Stimulated activated naive CD8-positive, alpha-beta T cell treated with anti-CD3 and anti-CD28 coated beads, Interleukin-15, Interleukin-2, amounts not matched to agents 100 U/mL and 50 U/mL, for 24 hours (primary cell): ENCODE measurements at regions not wholly inside any gene's neighbourhood (a gene's known extent, or its start where the extent isn't known, plus 50 kb on each side); places are given as distances from the start of the nearest gene placed in this dataset.
A peak's percentile ranks its signal among the peaks of the same experiment; 100 is the strongest.
"Not testable (repeated sequence)": the region's sequence is repeated elsewhere in the genome, so short reads cannot be mapped to it uniquely, and the experiment has no call there.

Experiments used
- ATAC-seq: fragments of 150-1000 bp; cut with Tn5 transposase; one replicate; pipeline ENCODE4 v1.10.0; 2021
- DNase-seq: peaks from one replicate; pipeline ENCODE4 v3.0.0; 2021

DNA sequence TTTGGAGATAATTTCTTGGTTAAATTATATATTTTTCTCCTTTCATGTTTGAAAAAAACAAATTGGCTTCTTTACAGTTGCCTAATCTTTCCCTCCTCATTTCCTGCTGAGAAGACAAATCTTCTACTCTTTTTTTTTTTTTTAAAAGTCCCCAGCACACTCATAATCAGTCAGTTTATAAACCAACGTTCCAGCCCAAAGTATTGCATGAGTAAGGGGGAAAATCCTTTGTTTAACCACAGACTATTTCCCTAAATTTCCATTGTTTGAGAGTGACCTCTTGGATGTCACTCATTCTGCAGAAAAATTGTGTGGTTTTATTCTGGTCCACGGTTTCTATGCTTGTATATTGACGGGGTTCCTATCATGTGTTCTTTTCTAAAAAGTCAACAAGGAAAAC lies 55.1 kb upstream of the TLR4 start:
- no peak for ATAC-seq
- no peak for DNase-seq

- ATAC-seq (no peak), DNase-seq (no peak)
Observed at GRCh38 chr9:117644932-117645636, 59.1 kb upstream of the TLR4 start.

- DNase-seq (peak; percentile 62), ATAC-seq (no peak)
Observed at GRCh38 chr9:117644133-117644931, 59.9 kb upstream of the TLR4 start.

- DNase-seq, result no peak
Observed at GRCh38 chr9:117643288-117643654, 60.9 kb upstream of the TLR4 start.

GRCh38 chr9:117642571-117643287 lies 61.5 kb upstream of the TLR4 start:
- DNase-seq, result not testable (repeated sequence)

More at GRCh38 chr9:117643288-117643654, 60.9 kb upstream of the TLR4 start:
- no peak for ATAC-seq

DNA sequence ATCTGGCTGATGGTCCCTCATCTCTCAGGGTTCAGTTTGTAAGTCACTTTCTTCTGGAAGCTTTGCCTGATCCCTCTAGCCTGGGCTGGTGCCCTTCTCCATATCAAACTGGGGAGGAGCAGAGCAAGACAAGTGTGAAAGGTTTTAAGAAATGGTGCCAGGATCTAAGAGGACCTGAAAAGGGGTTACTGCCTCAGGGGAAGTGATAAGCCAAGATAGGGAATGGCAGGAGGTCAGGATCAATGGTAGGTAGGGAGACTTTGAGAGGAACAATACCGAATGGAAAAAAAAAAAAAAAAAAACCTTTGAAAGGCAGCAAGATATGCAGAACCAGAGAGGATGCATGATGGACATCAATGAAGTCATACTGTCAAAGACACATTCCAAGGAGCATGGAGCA lies 67.5 kb upstream of the TLR4 start:
- ATAC-seq, result no peak
- no peak for DNase-seq

More at GRCh38 chr9:117642571-117643287, 61.5 kb upstream of the TLR4 start:
- ATAC-seq, result not testable (repeated sequence)

DNA sequence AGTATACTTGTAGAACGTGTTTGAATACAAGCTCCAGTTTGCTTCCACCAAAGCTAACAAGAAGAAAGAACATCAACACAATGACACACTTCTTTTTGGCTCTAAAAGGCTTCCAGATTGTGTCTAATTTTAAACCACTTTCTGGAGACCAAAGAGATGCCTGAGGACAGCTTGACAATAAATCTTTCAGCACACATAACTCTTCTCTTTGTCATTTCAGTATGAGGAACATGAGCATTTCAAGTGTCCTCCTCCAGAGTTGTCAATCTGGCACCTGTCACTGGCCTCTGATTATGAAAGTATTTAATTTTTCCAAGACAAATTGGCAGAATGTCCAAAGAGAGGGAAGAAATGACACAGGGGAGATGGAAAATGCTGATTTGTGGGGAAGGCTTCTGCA lies 79.0 kb upstream of the TLR4 start:
- no peak for DNase-seq
- no peak for ATAC-seq

DNA sequence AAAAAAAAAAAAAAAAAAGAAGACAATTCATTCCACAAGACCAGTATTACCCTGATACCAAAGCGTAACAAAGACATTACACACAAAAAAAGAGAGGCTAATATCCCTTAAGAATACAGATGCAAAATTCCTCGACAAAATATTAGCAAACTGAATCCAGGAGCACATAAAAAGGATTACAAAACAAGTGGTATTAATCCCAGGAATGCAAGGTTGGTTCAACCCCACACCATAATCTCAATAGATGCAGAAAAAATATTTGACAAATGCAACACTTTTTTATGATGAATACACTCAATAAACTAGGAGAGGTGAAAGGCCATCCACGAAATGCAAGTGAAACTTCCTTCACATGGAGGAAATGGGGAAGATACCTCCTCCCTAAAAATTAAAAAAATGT lies 80.1 kb upstream of the TLR4 start:
- DNase-seq (no peak), ATAC-seq (no peak)

DNA sequence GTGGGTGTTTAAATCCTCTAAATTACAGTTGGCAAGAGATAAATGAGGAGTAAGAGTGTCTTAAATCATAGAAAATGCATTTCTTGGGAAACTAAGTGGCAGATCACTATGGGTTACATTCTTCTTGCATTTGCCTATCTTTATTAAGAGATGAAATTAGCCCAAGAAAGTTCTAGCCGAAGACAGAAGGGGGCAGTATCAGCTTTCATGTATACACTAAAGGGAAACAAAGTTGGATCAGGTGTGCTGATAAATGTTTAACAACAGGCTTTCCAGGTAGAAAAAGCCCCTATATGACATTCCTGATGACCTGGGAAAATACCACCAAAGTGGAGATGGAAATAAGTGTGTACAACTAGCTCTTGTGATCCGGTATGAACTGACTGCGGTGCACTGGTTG lies 81.9 kb upstream of the TLR4 start:
- ATAC-seq (no peak), DNase-seq (no peak)

GRCh38 chr9:117616431-117616831 lies 87.8 kb upstream of the TLR4 start:
- ATAC-seq, result no peak
- DNase-seq, result no peak

DNA sequence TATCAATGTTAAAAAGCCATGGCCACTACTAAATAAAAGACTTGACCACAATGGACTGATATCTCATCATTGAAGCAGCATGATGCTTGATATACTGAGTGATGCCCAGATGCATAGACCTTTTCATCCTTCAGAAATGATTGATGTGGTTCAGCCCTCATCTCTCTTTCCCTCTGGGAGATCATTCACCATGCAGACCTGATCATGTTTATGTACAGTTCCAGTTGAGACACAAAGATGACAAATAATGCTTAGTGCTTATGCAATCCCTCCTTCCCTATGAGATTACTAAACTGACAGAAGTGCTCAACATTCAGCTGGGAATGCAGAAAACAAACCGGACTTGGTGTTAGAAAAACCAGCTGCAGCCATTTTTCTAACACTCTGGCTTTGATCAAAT lies 91.9 kb upstream of the TLR4 start:
- no peak for DNase-seq
- ATAC-seq, result no peak

DNA sequence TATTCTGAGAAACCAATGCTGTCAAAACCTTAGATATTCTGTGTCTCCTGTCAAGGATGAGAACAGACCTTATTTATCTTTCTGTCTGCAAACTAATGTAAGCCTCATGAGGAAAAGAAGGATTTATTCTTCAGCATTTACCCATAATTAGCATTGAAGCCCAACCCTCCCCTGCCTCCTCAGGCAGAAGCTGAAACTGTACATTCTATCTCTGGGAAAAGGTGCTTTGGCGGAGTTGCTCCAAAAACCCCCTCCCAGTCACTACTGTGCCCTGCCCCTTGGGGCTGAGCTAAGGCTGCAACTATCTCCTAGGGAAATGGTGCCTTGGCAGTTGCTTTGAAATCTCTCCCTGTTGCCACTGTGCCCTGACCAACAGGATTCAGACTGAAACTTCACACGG lies 106.2 kb upstream of the TLR4 start:
- DNase-seq, result no peak
- ATAC-seq, result no peak

DNA sequence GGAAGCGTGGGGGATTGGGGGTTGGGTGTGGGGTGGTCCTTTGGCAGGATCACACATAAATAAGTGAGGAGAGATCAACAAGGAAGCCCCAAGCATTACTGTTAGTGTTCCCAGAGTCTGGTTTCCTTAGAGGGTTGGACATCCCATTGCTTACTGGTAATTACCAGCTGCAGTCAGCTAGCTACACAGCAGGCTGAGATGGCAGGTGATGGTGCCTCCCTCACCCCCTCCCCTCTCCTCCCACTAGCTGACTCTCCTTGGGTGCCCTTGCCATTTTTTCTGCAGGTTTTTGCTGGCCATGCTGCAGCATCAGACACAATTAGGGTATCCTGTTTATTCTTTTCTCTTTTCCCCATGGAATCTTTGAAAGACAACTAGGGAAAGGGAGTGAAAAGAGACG lies 107.5 kb upstream of the TLR4 start:
- ATAC-seq, result no peak
- no peak for DNase-seq

DNA sequence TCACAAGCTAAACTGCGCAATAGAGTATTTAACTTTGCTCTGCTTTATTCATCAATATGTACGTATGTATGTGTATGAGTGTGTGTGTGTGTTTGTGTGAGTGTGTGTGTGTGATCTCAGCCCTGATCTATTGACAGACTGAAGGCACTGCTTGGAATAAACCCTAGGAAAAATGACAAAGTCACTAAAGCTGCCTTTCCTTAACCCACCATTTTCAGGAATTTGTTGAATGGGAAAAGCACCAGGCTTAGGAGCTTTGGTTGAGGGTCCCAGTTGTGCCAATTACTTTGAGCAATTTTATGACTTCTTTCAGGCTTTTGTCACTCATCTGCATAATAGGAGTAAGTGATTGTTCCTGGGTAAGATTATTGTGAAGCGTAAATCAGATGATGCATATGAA lies 108.6 kb upstream of the TLR4 start:
- DNase-seq, result no peak
- ATAC-seq, result no peak

GRCh38 chr9:117587263-117587662 lies 116.9 kb upstream of the TLR4 start:
- no peak for DNase-seq
- ATAC-seq, result no peak

DNA sequence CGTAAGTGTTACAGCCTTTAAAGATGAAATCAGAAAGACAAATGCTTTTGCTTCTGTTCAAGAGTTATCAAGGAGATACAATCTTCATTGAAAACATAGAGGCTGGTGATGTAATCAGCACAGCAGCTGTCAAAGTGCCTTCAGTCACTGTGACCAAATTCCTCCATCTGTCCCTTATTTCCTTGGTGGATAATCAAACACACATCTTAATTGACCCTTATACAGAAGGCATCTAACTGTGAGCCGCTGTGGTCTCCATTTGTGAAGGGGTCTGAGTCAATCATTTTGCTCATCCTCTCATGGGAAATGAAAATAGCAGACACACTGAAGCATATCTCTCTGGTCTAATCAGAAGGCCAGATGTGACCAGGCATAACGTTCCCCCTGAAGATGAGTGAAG lies 130.1 kb upstream of the TLR4 start:
- ATAC-seq, result no peak
- DNase-seq, result no peak

DNA sequence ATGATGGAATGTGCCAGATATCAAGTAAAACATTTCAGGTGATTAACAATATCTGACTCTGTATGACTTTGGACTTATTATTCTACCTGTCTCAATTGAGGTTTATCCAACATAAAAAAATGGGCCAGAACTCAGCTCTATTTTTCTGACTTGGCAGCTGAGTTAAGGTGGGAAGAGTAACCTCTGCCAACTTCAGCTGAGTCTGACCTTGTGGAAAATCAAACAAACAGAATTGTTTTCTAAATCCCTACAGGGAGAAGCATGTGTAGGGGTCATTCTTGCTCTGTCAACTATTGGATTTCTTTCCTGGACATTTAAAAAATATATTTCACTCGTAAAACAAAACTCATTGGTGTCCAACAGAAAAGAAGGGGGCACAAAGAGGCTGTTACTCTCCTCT lies 139.4 kb upstream of the TLR4 start:
- DNase-seq (no peak), ATAC-seq (no peak)

GRCh38 chr9:117561761-117562160 lies 142.4 kb upstream of the TLR4 start:
- no peak for DNase-seq
- no peak for ATAC-seq

DNA sequence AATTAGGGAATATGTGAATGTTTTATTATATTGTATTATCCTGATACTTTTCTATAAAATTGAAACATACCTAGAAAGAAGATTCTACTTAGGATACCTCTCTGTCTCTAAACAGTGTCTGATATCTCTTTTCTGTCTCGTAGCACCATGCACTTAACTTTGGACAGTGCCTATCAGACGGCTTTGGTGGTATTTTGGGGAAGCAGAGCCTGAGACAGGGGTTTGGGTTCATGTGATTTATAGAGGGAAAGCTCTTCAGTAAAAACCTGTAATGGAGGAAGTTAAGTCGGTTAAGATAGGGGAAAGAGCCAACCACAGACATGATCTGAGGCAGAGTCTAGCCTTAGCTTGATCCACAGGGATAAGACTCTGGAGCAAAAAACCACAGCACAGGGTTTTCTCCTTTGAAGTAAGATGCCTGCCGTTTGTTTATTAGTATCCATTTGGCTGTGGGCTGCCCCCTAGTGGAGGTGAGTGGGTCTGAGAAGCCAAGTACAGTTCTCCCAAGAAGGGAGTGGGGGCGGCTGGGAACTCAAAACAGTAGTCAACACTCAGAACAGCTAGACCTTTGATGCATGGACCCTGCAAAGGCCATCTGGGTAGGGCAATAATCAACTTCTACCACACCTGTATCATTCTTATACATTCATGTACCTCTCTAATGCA lies 141.2 kb upstream of the ASTN2 start:
- peak; percentile 48 for DNase-seq
- ATAC-seq, result no peak

DNA sequence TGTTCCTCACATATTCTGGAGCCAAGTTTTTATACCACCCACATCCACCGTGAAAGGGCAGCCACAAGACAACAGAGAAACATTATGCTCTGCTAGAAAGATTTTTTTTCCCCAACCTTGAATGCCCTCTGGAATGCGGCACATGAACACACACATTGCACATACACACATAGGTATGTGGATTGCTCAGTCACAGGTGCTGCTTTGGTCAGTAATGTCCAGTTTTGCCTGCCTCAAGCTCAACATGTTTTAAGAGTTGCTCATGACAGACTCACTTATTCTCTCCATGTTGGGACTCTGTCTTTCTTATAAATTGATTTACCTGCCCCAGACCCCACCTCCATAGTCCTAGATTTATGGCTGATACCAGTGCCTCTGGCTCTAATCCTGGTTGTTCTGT lies 138.0 kb upstream of the ASTN2 start:
- DNase-seq, result no peak

DNA sequence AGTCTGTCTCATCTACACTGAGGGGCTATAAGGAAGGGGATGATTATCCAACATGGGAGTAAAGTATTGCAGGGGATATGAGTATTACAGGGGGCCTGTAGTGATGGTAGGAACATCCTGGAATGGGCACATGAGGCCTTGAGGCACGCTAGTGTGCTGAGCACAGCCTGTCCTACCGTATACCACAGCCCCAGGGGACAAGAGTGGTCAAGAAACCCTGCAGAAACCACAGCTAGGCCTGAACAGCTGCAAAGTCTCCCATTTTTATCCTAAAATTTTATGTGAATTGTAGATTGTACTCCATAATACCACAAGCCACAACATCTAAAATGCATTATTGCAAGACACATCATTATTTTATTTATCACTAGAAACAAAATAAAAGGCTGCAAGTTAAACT lies 136.3 kb upstream of the ASTN2 start:
- DNase-seq (no peak), ATAC-seq (no peak)

More for the DNA sequence above, 138.0 kb upstream of the ASTN2 start:
- ATAC-seq, result no peak

GRCh38 chr9:117549444-117549843 lies 134.6 kb upstream of the ASTN2 start:
- no peak for DNase-seq
- no peak for ATAC-seq

DNA sequence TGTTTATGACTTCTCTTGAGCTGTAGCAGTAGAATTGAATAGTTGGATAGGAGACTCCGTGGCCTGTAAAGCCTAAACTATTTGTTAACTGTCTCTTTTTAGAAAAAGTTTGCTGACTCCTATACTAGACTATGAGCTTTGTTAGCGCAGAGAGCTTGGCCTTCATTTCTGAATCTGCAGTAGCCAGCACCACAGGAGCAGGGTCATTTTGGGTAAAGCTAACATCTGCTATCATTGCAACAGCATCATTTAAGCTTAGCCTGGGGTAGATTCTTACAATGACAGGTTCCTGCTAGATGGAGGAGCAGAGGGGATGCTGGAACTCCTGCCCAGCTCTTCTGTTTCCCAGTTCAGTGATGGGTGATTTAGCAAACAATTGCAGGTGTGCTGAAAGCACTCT lies 133.7 kb upstream of the ASTN2 start:
- DNase-seq, result no peak
- ATAC-seq, result no peak
